GM23338 (cell line): ENCODE measurements at regions not wholly inside any gene's neighbourhood (a gene's known extent, or its start where the extent isn't known, plus 50 kb on each side); places are given as distances from the start of the nearest gene placed in this dataset.

Experiments used
- ATAC-seq: fragments of 200-7000 bp; cut with Tn5 transposase; 3 replicates; pipeline ENCODE4 v1.9.1; 2020
- DNase-seq: peaks from one replicate; pipeline ENCODE4 v3.0.0-alpha.2; 2015; ENCODE audit warnings: low spot score
- H2AFZ ChIP-seq: fragments of 200-600 bp; sonication (generic); 2 replicates; pipeline ENCODE4 v1.8.0; 2016; ENCODE audit warnings: antibody characterized with exemption, mild to moderate bottlenecking, moderate library complexity
- H3F3A ChIP-seq: fragments of 200-600 bp; sonication (generic); replicated peaks from 2 replicates; pipeline ENCODE4 v1.8.0; 2017; ENCODE audit warnings: antibody characterized with exemption, mixed run types, low read depth
- H3K27ac ChIP-seq: fragments of 200-600 bp; sonication (generic); 2 replicates; pipeline ENCODE4 v1.6.1; 2016; ENCODE audit warnings: low read depth
- H3K27me3 ChIP-seq: fragments of 200-600 bp; sonication (generic); 2 replicates; pipeline ENCODE4 v1.8.0; 2016; ENCODE audit warnings: mild to moderate bottlenecking, mixed run types, moderate library complexity; ENCODE audit not compliant: insufficient read depth
- H3K36me3 ChIP-seq: fragments of 200-600 bp; sonication (generic); 2 replicates; pipeline ENCODE4 v1.8.0; 2016; ENCODE audit warnings: mild to moderate bottlenecking; ENCODE audit not compliant: insufficient read depth
- H3K4me1 ChIP-seq: fragments of 200-600 bp; sonication (generic); 2 replicates; pipeline ENCODE4 v1.8.0; 2016; ENCODE audit warnings: mild to moderate bottlenecking, moderate library complexity; ENCODE audit not compliant: insufficient read depth
- H3K4me2 ChIP-seq: fragments of 200-600 bp; sonication (generic); 2 replicates; pipeline ENCODE4 v1.7.1; 2017; ENCODE audit warnings: mixed run types
- H3K4me3 ChIP-seq: fragments of 200-600 bp; sonication (generic); 2 replicates; pipeline ENCODE4 v1.6.1; 2016; ENCODE audit warnings: mixed run types
- H3K79me2 ChIP-seq: fragments of 200-600 bp; sonication (generic); replicated peaks from 2 replicates; pipeline ENCODE4 v1.8.0; 2017; ENCODE audit warnings: mild to moderate bottlenecking; ENCODE audit not compliant: insufficient read depth
- H3K9me2 ChIP-seq: fragments of 200-600 bp; sonication (generic); 2 replicates; pipeline ENCODE4 v1.8.0; 2017; ENCODE audit not compliant: insufficient read depth
- H4K20me1 ChIP-seq: fragments of 200-600 bp; sonication (generic); replicated peaks from 2 replicates; pipeline ENCODE4 v1.8.0; 2017; ENCODE audit warnings: mild to moderate bottlenecking; ENCODE audit not compliant: insufficient read depth
- H3K27ac Mint-ChIP-seq: 2 replicates; pipeline ENCODE4 v1.8.0; 2020; ENCODE audit warnings: inconsistent platforms, mild to moderate bottlenecking, moderate library complexity, mixed read lengths
- H3K27me3 Mint-ChIP-seq: 3 replicates; pipeline ENCODE4 v1.8.0; 2022; ENCODE audit warnings: low read depth, mild to moderate bottlenecking, moderate library complexity, mixed read lengths, inconsistent platforms; ENCODE audit not compliant: insufficient read depth, poor library complexity
- H3K36me3 Mint-ChIP-seq: 3 replicates; pipeline ENCODE4 v1.8.0; 2021; ENCODE audit warnings: low read depth, mild to moderate bottlenecking, inconsistent platforms, moderate library complexity, mixed read lengths
- H3K4me1 Mint-ChIP-seq: 3 replicates; pipeline ENCODE4 v1.8.0; 2020; ENCODE audit warnings: mild to moderate bottlenecking, inconsistent platforms, mixed read lengths
- H3K4me3 Mint-ChIP-seq: 3 replicates; pipeline ENCODE4 v1.8.0; 2021; ENCODE audit warnings: moderate library complexity, mild to moderate bottlenecking, inconsistent platforms, mixed read lengths
- H3K9me3 Mint-ChIP-seq: 3 replicates; pipeline ENCODE4 v1.8.0; 2020; ENCODE audit warnings: moderate library complexity, mild to moderate bottlenecking, inconsistent platforms, mixed read lengths
- CREB1 ChIP-seq: fragments of 250-450 bp; sonication (Bioruptor Pico); IDR thresholded peaks from 2 replicates; pipeline ENCODE4 v1.5.0; 2020; ENCODE audit warnings: low read depth, mild to moderate bottlenecking, moderate library complexity
- CTCF ChIP-seq, 2 experiments: fragments of 200-600 bp in 1 of 2; sonication (generic) in 1 of 2; conservative IDR thresholded peaks; 2 replicates each; pipeline versions ENCODE4 v1.5.1 to v1.6.1; 2016 to 2017; ENCODE audit warnings: antibody characterized with exemption in 2 of 2, low read depth in 2 of 2, mild to moderate bottlenecking in 2 of 2, moderate library complexity in 1 of 2
- ETS1 ChIP-seq: IDR thresholded peaks from 2 replicates; pipeline ENCODE4 v1.6.1; 2016; ENCODE audit warnings: antibody characterized with exemption
- EZH2 ChIP-seq: fragments of 200-600 bp; sonication (generic); IDR thresholded peaks from one replicate; pipeline ENCODE4 v1.8.0; 2017; ENCODE audit warnings: antibody characterized with exemption, mild to moderate bottlenecking, low read depth; ENCODE audit not compliant: unreplicated experiment
- EZH2phosphoT487 ChIP-seq: fragments of 200-600 bp; sonication (generic); IDR thresholded peaks from one replicate; pipeline ENCODE4 v1.8.1; 2018; ENCODE audit warnings: antibody characterized with exemption; ENCODE audit not compliant: unreplicated experiment
- JUNB ChIP-seq: IDR thresholded peaks from one replicate; pipeline ENCODE4 v1.6.1; 2016; ENCODE audit warnings: antibody characterized with exemption; ENCODE audit not compliant: unreplicated experiment
- NANOG ChIP-seq: IDR thresholded peaks from 2 replicates; pipeline ENCODE4 v1.6.1; 2016; ENCODE audit warnings: antibody characterized with exemption, borderline replicate concordance
- POLR2AphosphoS5 ChIP-seq: IDR thresholded peaks from 2 replicates; pipeline ENCODE4 v1.6.1; 2016; ENCODE audit warnings: antibody characterized with exemption, low read depth
- REST ChIP-seq: IDR thresholded peaks from one replicate; pipeline ENCODE4 v1.6.1; 2018; ENCODE audit warnings: antibody characterized with exemption; ENCODE audit not compliant: unreplicated experiment
- STAT1 ChIP-seq: IDR thresholded peaks from one replicate; pipeline ENCODE4 v1.6.1; 2016; ENCODE audit warnings: antibody characterized with exemption; ENCODE audit not compliant: unreplicated experiment
- ZNF114 ChIP-seq: fragments of 250-450 bp; sonication (Bioruptor Pico); IDR thresholded peaks from 2 replicates; pipeline ENCODE4 v1.5.0; 2020; ENCODE audit warnings: mild to moderate bottlenecking, moderate library complexity
- ZNF331 ChIP-seq: fragments of 250-450 bp; sonication (Bioruptor Pico); IDR thresholded peaks from 2 replicates; pipeline ENCODE4 v1.5.0; 2020; ENCODE audit warnings: low read depth, mild to moderate bottlenecking, moderate library complexity
- ZNF462 ChIP-seq: fragments of 250-450 bp; sonication (Bioruptor Pico); IDR thresholded peaks from 2 replicates; pipeline ENCODE4 v1.5.0; 2020; ENCODE audit warnings: mild to moderate bottlenecking, moderate library complexity

- Histone ChIP-seq H3K27ac (no peak overlapping the region), H3K4me1 (peaks cover 16% of the 10 kb centered on the region; the same call in 1 of the 2 replicates), H3K4me3 (no peak overlapping the region), H3K4me2 (no peak overlapping the region), H3K27me3 (no peaks in the 10 kb centered on the region), H3K79me2 (no peaks in the 10 kb centered on the region), H2AFZ (no peak overlapping the region), H3K9me2 (no peaks in the 10 kb centered on the region), H4K20me1 (no peaks in the 10 kb centered on the region), H3F3A (no peaks in the 10 kb centered on the region), H3K36me3 (no peaks in the 10 kb centered on the region)
- Mint-ChIP-seq H3K36me3 (no peaks in the 10 kb centered on the region), H3K4me1 (peaks cover 30% of the 10 kb centered on the region), H3K4me3 (no peak overlapping the region), H3K27ac (no peak overlapping the region), H3K9me3 (no peaks in the 10 kb centered on the region; the same call in 2 of the 3 replicates), H3K27me3 (peaks cover 21% of the 10 kb centered on the region)
- TF ChIP-seq EZH2: no peak
- TF ChIP-seq CREB1 (CRISPR knock-in tag): no peak
- no peak for TF ChIP-seq ZNF114 (CRISPR knock-in tag)
- TF ChIP-seq STAT1: no peak
- no peak for TF ChIP-seq ETS1
- TF ChIP-seq ZNF462 (CRISPR knock-in tag): no peak
- no peak for TF ChIP-seq REST
- no peak for TF ChIP-seq CTCF (conservative IDR thresholded peaks at IDR 0.05; ENCODE audit: low read depth in 2 of 2)
- TF ChIP-seq JUNB: no peak
- TF ChIP-seq NANOG: no peak
- TF ChIP-seq EZH2phosphoT487: no peak
- no peak for TF ChIP-seq ZNF331 (CRISPR knock-in tag)
- TF ChIP-seq POLR2AphosphoS5: no peak
- DNase-seq: no peak
- no peak for ATAC-seq
These were observed 53.3 kb upstream of the TLE3 start for GRCh38 chr15:70151003-70151402.
